ENCODE measurements at regions not wholly inside any gene's neighbourhood (a gene's known extent, or its start where the extent isn't known, plus 50 kb on each side); places are given as distances from the start of the nearest gene placed in this dataset.

DNA sequence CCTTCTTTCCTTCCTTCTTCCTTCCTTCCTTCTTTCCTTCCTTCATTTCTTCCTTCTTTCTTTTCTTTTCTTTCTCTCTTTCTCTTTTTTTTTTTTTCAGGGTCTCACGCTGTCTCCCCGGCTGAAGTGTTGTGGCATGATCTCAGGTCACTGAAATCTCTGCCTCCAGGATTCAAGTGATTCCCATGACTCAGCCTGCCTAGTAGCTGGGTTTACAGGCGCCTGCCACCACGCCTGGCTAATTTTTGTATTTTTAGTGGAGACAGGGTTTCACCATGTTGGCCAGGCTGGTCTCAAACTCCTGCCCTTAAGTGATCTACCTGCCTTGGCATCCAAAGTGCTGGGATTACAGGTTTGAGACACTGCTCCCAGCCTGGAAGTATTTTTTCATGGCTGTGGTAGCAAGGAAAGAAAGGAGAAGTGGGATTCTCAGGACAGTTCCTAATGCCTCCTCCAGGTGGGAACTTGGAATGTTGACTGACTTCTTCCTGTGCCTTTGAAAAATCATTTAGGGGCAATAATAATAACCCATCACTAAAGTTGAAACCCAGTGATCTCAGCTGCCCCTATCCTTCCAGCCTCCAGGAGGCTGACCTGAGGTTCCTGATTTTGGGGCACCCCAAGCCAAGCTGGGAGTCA is 89.3 kb upstream of the CELF4 start:
- TF ChIP-seq POLR2A (IDR thresholded peaks at IDR 0.05), result no peak
- TF ChIP-seq, protein P1, sequence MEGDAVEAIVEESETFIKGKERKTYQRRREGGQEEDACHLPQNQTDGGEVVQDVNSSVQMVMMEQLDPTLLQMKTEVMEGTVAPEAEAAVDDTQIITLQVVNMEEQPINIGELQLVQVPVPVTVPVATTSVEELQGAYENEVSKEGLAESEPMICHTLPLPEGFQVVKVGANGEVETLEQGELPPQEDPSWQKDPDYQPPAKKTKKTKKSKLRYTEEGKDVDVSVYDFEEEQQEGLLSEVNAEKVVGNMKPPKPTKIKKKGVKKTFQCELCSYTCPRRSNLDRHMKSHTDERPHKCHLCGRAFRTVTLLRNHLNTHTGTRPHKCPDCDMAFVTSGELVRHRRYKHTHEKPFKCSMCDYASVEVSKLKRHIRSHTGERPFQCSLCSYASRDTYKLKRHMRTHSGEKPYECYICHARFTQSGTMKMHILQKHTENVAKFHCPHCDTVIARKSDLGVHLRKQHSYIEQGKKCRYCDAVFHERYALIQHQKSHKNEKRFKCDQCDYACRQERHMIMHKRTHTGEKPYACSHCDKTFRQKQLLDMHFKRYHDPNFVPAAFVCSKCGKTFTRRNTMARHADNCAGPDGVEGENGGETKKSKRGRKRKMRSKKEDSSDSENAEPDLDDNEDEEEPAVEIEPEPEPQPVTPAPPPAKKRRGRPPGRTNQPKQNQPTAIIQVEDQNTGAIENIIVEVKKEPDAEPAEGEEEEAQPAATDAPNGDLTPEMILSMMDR (IDR thresholded peaks at IDR 0.05), result no peak
